ENCODE measurements at regions not wholly inside any gene's neighbourhood (a gene's known extent, or its start where the extent isn't known, plus 50 kb on each side); places are given as distances from the start of the nearest gene placed in this dataset.

DNA sequence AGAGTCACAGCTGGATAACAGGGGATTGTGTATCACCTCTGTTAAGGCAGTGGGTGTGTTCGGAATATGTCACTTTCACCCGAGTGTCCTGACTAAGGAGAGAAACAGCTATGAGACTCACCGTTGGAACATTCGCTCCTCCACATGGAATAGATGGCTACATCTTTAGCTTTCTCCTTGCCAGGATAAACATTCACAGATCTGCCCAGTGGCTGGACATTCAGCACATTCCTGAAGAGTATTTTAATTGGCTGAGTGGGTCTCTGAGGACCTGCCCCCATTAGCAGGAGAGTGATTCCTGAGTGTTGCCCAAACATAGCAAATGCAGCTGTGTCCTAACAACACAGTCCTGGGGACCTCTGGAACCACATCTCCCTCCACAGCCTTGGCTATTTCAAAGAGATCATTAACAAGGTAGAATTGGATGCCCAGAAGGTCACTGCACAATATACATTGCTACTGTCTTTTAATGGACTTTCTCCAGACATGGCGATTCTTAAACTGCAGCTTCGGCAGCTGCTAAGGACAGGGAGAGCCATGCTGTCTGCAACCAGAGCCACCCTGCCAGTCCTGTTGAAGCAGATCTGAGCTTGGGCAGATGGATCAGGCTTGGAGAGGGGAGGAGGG, 435.0 kb upstream of the CADM1 start:
- TF ChIP-seq POLR2AphosphoS5 (IDR thresholded peaks at IDR 0.05; ENCODE audit: low read depth, low read length) (no peak), REST (IDR thresholded peaks at IDR 0.05; ENCODE audit: insufficient read depth in 1 of 2, low read depth in 2 of 2, low read length in 1 of 2) (no peak), CTCF (IDR thresholded peaks at IDR 0.05) (no peak), SIN3A (IDR thresholded peaks at IDR 0.05; ENCODE audit: borderline replicate concordance, insufficient read depth, low read depth, low read length) (no peak)
